Breast epithelium (tissue), 4 donors: ENCODE measurements at regions not wholly inside any gene's neighbourhood (a gene's known extent, or its start where the extent isn't known, plus 50 kb on each side); places are given as distances from the start of the nearest gene placed in this dataset.

Source experiments
- DNase-seq, 2 donors: peaks; one replicate each; pipeline ENCODE4 v3.0.0-alpha.2; 2019; ENCODE audit warnings: low spot score in 2 of 2
- H3K27ac ChIP-seq, 2 donors: fragments of 200-600 bp; sonication (generic) in 1 of 2; one replicate each; pipeline ENCODE4 v1.5.1; 2016 to 2019; ENCODE audit warnings: mild to moderate bottlenecking in 1 of 2
- H3K27me3 ChIP-seq, 2 donors: fragments of 200-600 bp; sonication (generic) in 1 of 2; one replicate each; pipeline versions ENCODE4 v1.5.1 to v1.6.0; 2017 to 2019; ENCODE audit warnings: control low read depth in 1 of 2, mild to moderate bottlenecking in 1 of 2
- H3K36me3 ChIP-seq: fragments of 200-600 bp; one replicate; pipeline ENCODE4 v1.5.1; 2019
- H3K4me1 ChIP-seq, 2 donors: fragments of 200-600 bp; sonication (generic); one replicate each; pipeline ENCODE4 v1.5.1; 2016 to 2019; ENCODE audit warnings: control low read depth in 1 of 2
- H3K4me3 ChIP-seq, 3 donors: fragments of 200-600 bp; sonication (generic); 1 replicate in 2 of 3; 2 replicates in 1 of 3; pipeline ENCODE4 v1.5.1; 2016 to 2019; ENCODE audit warnings: mild to moderate bottlenecking in 3 of 3, moderate library complexity in 2 of 3
- H3K9me3 ChIP-seq, 2 donors: fragments of 200-600 bp; sonication (generic) in 1 of 2; one replicate each; pipeline ENCODE4 v1.5.1; 2016 to 2019; ENCODE audit warnings: control low read depth in 1 of 2
- POLR2A ChIP-seq: fragments of 450-650 bp; IDR thresholded peaks from one replicate; pipeline ENCODE4 v1.6.1; 2016; ENCODE audit warnings: antibody characterized with exemption, mild to moderate bottlenecking, moderate library complexity
- POLR2AphosphoS5 ChIP-seq, 3 donors: sonication (generic); formaldehyde crosslinking; IDR thresholded peaks; one replicate each; pipeline ENCODE4 v1.6.1; 2017; ENCODE audit warnings: antibody characterized with exemption in 3 of 3
- intact Hi-C: fragments of 100-400 bp; cut with DNase I; formaldehyde crosslinking; loops from one replicate; pipeline ENCODE4 v1.15.1; 2023; ENCODE audit warnings: low total_unique reads
- TF ChIP-seq, protein P1 (sequence below), 3 donors: fragments of 450-650 bp; IDR thresholded peaks; one replicate each; pipeline ENCODE4 v1.5.1; 2016 to 2017; ENCODE audit warnings: antibody characterized with exemption in 3 of 3, mild to moderate bottlenecking in 3 of 3, moderate library complexity in 3 of 3

DNA sequence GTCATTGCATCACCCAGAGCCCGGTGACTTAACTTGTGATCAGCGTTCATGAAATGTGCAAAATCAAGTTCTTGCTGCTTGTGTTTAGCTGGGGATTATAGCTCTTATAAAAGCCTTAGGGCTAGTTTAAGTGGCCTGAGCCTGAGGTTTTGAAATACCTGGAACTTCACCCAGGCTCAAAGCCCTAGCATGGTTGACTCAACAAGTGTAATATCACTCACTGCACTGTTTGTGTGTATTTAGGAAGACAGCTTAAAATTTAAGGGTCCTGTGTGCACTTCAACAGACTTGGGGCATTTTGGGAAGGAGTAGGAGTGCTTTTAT, 489.5 kb downstream of the GATA3 start:
- no peak overlapping the region for H3K4me3 ChIP-seq
- H3K27ac ChIP-seq = peak overlapping the region; percentile 70 to 72
- no peaks in the 10 kb centered on the region for H3K27me3 ChIP-seq
- H3K9me3 ChIP-seq = peaks cover 0 to 11% of the 10 kb centered on the region in 2 donors
- TF ChIP-seq, protein P1, sequence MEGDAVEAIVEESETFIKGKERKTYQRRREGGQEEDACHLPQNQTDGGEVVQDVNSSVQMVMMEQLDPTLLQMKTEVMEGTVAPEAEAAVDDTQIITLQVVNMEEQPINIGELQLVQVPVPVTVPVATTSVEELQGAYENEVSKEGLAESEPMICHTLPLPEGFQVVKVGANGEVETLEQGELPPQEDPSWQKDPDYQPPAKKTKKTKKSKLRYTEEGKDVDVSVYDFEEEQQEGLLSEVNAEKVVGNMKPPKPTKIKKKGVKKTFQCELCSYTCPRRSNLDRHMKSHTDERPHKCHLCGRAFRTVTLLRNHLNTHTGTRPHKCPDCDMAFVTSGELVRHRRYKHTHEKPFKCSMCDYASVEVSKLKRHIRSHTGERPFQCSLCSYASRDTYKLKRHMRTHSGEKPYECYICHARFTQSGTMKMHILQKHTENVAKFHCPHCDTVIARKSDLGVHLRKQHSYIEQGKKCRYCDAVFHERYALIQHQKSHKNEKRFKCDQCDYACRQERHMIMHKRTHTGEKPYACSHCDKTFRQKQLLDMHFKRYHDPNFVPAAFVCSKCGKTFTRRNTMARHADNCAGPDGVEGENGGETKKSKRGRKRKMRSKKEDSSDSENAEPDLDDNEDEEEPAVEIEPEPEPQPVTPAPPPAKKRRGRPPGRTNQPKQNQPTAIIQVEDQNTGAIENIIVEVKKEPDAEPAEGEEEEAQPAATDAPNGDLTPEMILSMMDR (IDR thresholded peaks at IDR 0.05) = no peak
- peak in 1 of 3 donors; percentile 15 for TF ChIP-seq POLR2AphosphoS5 (IDR thresholded peaks at IDR 0.05)
- DNase-seq = peak in 1 of 2 donors; percentile 61
- H3K36me3 ChIP-seq = no peaks in the 10 kb centered on the region
- H3K4me1 ChIP-seq = peaks cover 0 to 5% of the 10 kb centered on the region in 2 donors
- intact Hi-C loops = no loop called here

DNA sequence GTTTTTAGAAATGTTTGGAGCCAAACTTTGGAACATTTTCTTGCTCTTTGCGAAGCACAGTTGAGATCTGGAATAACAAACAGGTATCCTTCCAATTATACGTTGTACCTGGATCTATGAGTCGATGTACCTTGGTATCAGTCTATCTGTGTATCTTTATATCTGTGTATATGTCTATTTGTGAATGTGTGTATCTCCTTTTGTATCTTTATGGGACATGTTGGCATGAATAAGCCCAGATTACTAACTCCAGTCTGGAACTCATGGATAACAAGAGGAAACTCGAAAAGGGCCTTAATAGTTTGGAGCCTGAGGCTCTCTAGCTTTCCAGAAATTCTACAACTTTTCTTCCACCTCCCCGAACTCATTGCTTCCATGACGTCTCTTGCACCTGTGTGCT, 490.0 kb downstream of the GATA3 start:
- Histone ChIP-seq H3K27me3 (no peaks in the 10 kb centered on the region), H3K9me3 (peaks cover 0 to 7% of the 10 kb centered on the region in 2 donors), H3K27ac (peak overlapping the region; percentile 70 to 72), H3K36me3 (no peaks in the 10 kb centered on the region), H3K4me3 (no peak overlapping the region), H3K4me1 (peaks cover 0 to 5% of the 10 kb centered on the region in 2 donors)
- TF ChIP-seq, protein P1 (IDR thresholded peaks at IDR 0.05) = no peak
- TF ChIP-seq POLR2AphosphoS5 (IDR thresholded peaks at IDR 0.05) (no peak), POLR2A (no peak)
- intact Hi-C loops = no loop called here
- no peak for DNase-seq

DNA sequence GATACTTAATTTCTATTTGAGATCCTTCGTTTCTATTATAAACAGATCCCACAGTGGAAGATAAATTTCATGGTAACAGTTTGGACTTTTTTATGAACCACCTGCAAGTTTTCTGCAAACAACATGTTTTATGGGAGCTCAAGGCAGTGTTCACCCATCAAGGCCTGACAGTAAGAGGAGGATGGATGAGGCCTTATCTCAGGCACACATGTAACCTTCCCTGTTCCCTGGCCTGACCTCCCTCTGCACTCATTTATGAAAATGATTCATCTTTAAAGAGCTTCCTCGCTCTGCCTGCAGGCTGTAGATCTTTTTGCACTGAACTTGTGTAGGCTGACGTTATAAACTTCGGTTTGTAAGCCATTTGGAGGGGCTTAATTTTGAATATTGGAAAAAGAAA, 500.1 kb downstream of the GATA3 start:
- no peaks in the 10 kb centered on the region for H3K27me3 ChIP-seq
- no peaks in the 10 kb centered on the region for H3K36me3 ChIP-seq
- no peaks in the 10 kb centered on the region for H3K9me3 ChIP-seq
- no peak overlapping the region for H3K4me3 ChIP-seq
- intact Hi-C loops = no loop called here
- TF ChIP-seq, protein P1 (IDR thresholded peaks at IDR 0.05) = no peak
- TF ChIP-seq POLR2A = no peak
- TF ChIP-seq POLR2AphosphoS5 (IDR thresholded peaks at IDR 0.05) = no peak
- DNase-seq = no peak
- no peak overlapping the region for H3K27ac ChIP-seq
- H3K4me1 ChIP-seq = no peaks in the 10 kb centered on the region

DNA sequence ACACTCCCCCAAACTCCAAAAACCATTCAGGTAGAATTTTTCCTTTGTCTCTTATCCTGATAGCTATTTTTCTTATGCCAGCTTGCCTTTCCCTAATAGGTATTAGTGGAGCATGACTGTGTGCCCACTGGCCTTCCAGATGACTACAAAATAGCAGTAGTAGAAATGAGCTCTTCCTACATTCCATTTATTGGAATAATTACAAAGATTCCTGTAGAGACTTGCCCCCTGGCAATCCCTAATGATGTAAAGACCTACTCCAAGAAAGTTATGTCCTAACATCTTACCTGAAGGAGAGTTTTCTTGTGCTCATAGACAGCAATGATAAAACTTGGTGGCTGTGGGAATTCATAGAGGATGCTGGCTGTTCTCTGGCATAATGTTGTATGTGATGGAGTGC, 501.8 kb downstream of the GATA3 start:
- no peak for TF ChIP-seq POLR2A
- no peak overlapping the region for H3K27ac ChIP-seq
- no peaks in the 10 kb centered on the region for H3K36me3 ChIP-seq
- no peaks in the 10 kb centered on the region for H3K27me3 ChIP-seq
- H3K9me3 ChIP-seq = no peaks in the 10 kb centered on the region
- H3K4me1 ChIP-seq = no peaks in the 10 kb centered on the region
- DNase-seq = no peak
- no peak overlapping the region for H3K4me3 ChIP-seq
- intact Hi-C loops = no loop called here

DNA sequence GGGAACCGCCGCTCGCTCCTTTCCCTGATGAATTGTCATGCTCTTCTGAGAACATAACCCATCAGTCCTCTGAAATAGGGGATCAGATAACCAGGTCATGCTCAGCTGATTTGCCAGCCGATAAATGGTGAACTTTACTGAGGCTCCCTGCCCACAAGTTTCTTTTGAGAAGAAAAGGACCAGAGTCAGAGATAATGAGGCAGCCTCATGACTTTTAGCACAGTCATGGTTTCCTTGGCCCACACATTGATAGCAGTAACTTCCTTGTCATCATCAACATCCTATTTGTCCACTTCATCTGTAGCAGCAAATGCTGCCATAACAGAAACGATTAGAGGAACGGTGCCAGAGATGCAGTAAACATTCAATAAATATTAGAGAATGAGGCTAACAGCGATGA, 509.0 kb downstream of the GATA3 start:
- DNase-seq = no peak

More for the DNA sequence above, 509.0 kb downstream of the GATA3 start:
- TF ChIP-seq POLR2A = no peak
- TF ChIP-seq, protein P1 (IDR thresholded peaks at IDR 0.05) = no peak
- no peak for TF ChIP-seq POLR2AphosphoS5 (IDR thresholded peaks at IDR 0.05)
- Histone ChIP-seq H3K9me3 (no peaks in the 10 kb centered on the region), H3K4me1 (no peaks in the 10 kb centered on the region), H3K4me3 (no peak overlapping the region), H3K27ac (no peak overlapping the region), H3K36me3 (no peaks in the 10 kb centered on the region), H3K27me3 (no peaks in the 10 kb centered on the region)
- intact Hi-C loops = no loop called here
